GM19025 (cell line): ENCODE measurements at regions not wholly inside any gene's neighbourhood (a gene's known extent, or its start where the extent isn't known, plus 50 kb on each side); places are given as distances from the start of the nearest gene placed in this dataset.

Experiments
- ATAC-seq: cut with Tn5 transposase; IDR thresholded peaks from one replicate; pipeline ENCODE4 v1.9.1; 2021; ENCODE audit warnings: mild to moderate bottlenecking, low read depth, moderate library complexity; ENCODE audit not compliant: unreplicated experiment

GRCh38 chr22:19574247-19574646 is 50.0 kb upstream of the CLDN5 start:
- no peak for ATAC-seq

GRCh38 chr22:19576460-19577421 is 52.5 kb upstream of the CLDN5 start:
- ATAC-seq = no peak

- no peak for ATAC-seq
Measured at GRCh38 chr22:19577422-19577966, 53.3 kb upstream of the CLDN5 start.

- no peak for ATAC-seq
Measured at GRCh38 chr22:19578180-19579004, 54.2 kb upstream of the CLDN5 start.

GRCh38 chr22:19579115-19579811 is 55.1 kb upstream of the CLDN5 start:
- ATAC-seq = no peak

GRCh38 chr22:19579880-19580279 is 55.7 kb upstream of the CLDN5 start:
- no peak for ATAC-seq

GRCh38 chr22:19580291-19580890 is 56.2 kb upstream of the CLDN5 start:
- ATAC-seq = no peak

- no peak for ATAC-seq
Measured at GRCh38 chr22:19582033-19582693, 58.0 kb upstream of the CLDN5 start.

- no peak for ATAC-seq
Measured at GRCh38 chr22:19586922-19587684, 62.9 kb upstream of the CLDN5 start.

- ATAC-seq = no peak
Measured at GRCh38 chr22:19590696-19591095, 66.5 kb upstream of the CLDN5 start.

GRCh38 chr22:19591568-19591967 is 67.4 kb upstream of the CLDN5 start:
- ATAC-seq = no peak

GRCh38 chr22:19592464-19592863 is 68.3 kb upstream of the CLDN5 start:
- no peak for ATAC-seq

- ATAC-seq = no peak
Measured at GRCh38 chr22:19593991-19594569, 69.9 kb upstream of the CLDN5 start.

GRCh38 chr22:19595532-19595931 is 71.3 kb upstream of the CLDN5 start:
- ATAC-seq = no peak

- no peak for ATAC-seq
Measured at GRCh38 chr22:19596680-19597398, 72.6 kb upstream of the CLDN5 start.

- no peak for ATAC-seq
Measured at GRCh38 chr22:19597399-19597735, 73.2 kb upstream of the CLDN5 start.

- no peak for ATAC-seq
Measured at GRCh38 chr22:19598054-19598855, 74.0 kb upstream of the CLDN5 start.
